Osteoblast (primary cell): ENCODE measurements at regions not wholly inside any gene's neighbourhood (a gene's known extent, or its start where the extent isn't known, plus 50 kb on each side); places are given as distances from the start of the nearest gene placed in this dataset.

ENCODE experiments used
- DNase-seq: peaks from one replicate; pipeline ENCODE4 v3.0.0; 2011; ENCODE audit warnings: low spot score, mixed read lengths; ENCODE audit not compliant: insufficient read length; ENCODE audit errors: missing footprints
- H2AFZ ChIP-seq: 2 replicates; pipeline ENCODE4 v1.6.0; 2011; ENCODE audit warnings: mild to moderate bottlenecking, low read length
- H3K27ac ChIP-seq: 2 replicates; pipeline ENCODE4 v1.5.1; 2011; ENCODE audit warnings: mild to moderate bottlenecking, low read depth, low read length, moderate library complexity
- H3K27me3 ChIP-seq: 2 replicates; pipeline ENCODE4 v1.6.0; 2012; ENCODE audit warnings: mild to moderate bottlenecking, control low read depth, inconsistent platforms, low read length, moderate library complexity; ENCODE audit not compliant: insufficient read depth
- H3K36me3 ChIP-seq: 2 replicates; pipeline ENCODE4 v1.5.1; 2011; ENCODE audit warnings: mild to moderate bottlenecking, low read length, control low read depth, moderate library complexity; ENCODE audit not compliant: insufficient read depth
- H3K4me1 ChIP-seq: 2 replicates; pipeline ENCODE4 v1.5.1; 2011; ENCODE audit warnings: mild to moderate bottlenecking, low read length, control low read depth, moderate library complexity; ENCODE audit not compliant: insufficient read depth
- H3K4me2 ChIP-seq: 2 replicates; pipeline ENCODE4 v1.6.0; 2011; ENCODE audit warnings: mild to moderate bottlenecking, low read length; ENCODE audit not compliant: insufficient read depth
- H3K4me3 ChIP-seq: fragments of 200-600 bp; sonication (generic); 3 replicates; pipeline ENCODE4 v1.5.1; 2012; ENCODE audit warnings: mild to moderate bottlenecking, low read length, inconsistent platforms; ENCODE audit not compliant: insufficient read depth
- H3K79me2 ChIP-seq: 2 replicates; pipeline ENCODE4 v1.6.0; 2012; ENCODE audit warnings: mild to moderate bottlenecking, low read length, control low read depth, inconsistent platforms; ENCODE audit not compliant: insufficient read depth
- H3K9me3 ChIP-seq: 2 replicates; pipeline ENCODE4 v1.5.1; 2011; ENCODE audit warnings: low read depth, low read length, control low read depth
- H4K20me1 ChIP-seq: 2 replicates; pipeline ENCODE4 v1.6.0; 2012; ENCODE audit warnings: mild to moderate bottlenecking, low read length, control low read depth; ENCODE audit not compliant: insufficient read depth
- CTCF ChIP-seq: IDR thresholded peaks from 2 replicates; pipeline ENCODE4 v1.5.1; 2011; ENCODE audit warnings: mild to moderate bottlenecking, low read depth, low read length, moderate library complexity; ENCODE audit errors: extremely low read depth

GRCh38 chr2:34747643-34748042, 1148.5 kb upstream of the FAM98A start:
- Histone ChIP-seq H3K9me3 (no peaks in the 10 kb centered on the region), H3K4me1 (no peaks in the 10 kb centered on the region), H3K79me2 (no peaks in the 10 kb centered on the region), H3K36me3 (no peaks in the 10 kb centered on the region), H3K4me2 (no peak overlapping the region), H3K27ac (no peak overlapping the region), H4K20me1 (no peaks in the 10 kb centered on the region), H2AFZ (no peak overlapping the region), H3K27me3 (no peaks in the 10 kb centered on the region), H3K4me3 (no peak overlapping the region)
- no peak for DNase-seq
- no peak for TF ChIP-seq CTCF

- Histone ChIP-seq H3K27ac (no peak overlapping the region), H3K4me1 (no peaks in the 10 kb centered on the region), H4K20me1 (no peaks in the 10 kb centered on the region), H3K4me2 (no peak overlapping the region), H3K27me3 (no peaks in the 10 kb centered on the region), H3K9me3 (peaks cover 4% of the 10 kb centered on the region), H3K36me3 (no peaks in the 10 kb centered on the region), H3K4me3 (no peak overlapping the region), H3K79me2 (no peaks in the 10 kb centered on the region), H2AFZ (no peak overlapping the region)
- no peak for TF ChIP-seq CTCF
- no peak for DNase-seq
These were observed 1139.6 kb upstream of the FAM98A start for GRCh38 chr2:34738691-34739090.

- TF ChIP-seq CTCF: no peak
- no peaks in the 10 kb centered on the region for H3K4me1 ChIP-seq
- no peak for DNase-seq
- H3K79me2 ChIP-seq: no peaks in the 10 kb centered on the region
- peaks cover 7% of the 10 kb centered on the region for H3K9me3 ChIP-seq
- H3K4me2 ChIP-seq: no peak overlapping the region
- no peaks in the 10 kb centered on the region for H3K27me3 ChIP-seq
- no peaks in the 10 kb centered on the region for H4K20me1 ChIP-seq
- no peak overlapping the region for H3K4me3 ChIP-seq
- H3K27ac ChIP-seq: no peak overlapping the region
- no peaks in the 10 kb centered on the region for H3K36me3 ChIP-seq
- no peak overlapping the region for H2AFZ ChIP-seq
These were observed 1138.0 kb upstream of the FAM98A start for GRCh38 chr2:34737146-34737545.

GRCh38 chr2:34736482-34736881, 1137.4 kb upstream of the FAM98A start:
- TF ChIP-seq CTCF: no peak
- DNase-seq: no peak
- no peaks in the 10 kb centered on the region for H4K20me1 ChIP-seq
- H3K27me3 ChIP-seq: no peaks in the 10 kb centered on the region
- H3K4me1 ChIP-seq: no peaks in the 10 kb centered on the region
- H3K27ac ChIP-seq: no peak overlapping the region
- H3K36me3 ChIP-seq: no peaks in the 10 kb centered on the region
- H3K79me2 ChIP-seq: no peaks in the 10 kb centered on the region
- no peak overlapping the region for H3K4me3 ChIP-seq
- peaks cover 7% of the 10 kb centered on the region for H3K9me3 ChIP-seq
- no peak overlapping the region for H3K4me2 ChIP-seq
- H2AFZ ChIP-seq: no peak overlapping the region
